ENCODE measurements at regions not wholly inside any gene's neighbourhood (a gene's known extent, or its start where the extent isn't known, plus 50 kb on each side); places are given as distances from the start of the nearest gene placed in this dataset.

DNA sequence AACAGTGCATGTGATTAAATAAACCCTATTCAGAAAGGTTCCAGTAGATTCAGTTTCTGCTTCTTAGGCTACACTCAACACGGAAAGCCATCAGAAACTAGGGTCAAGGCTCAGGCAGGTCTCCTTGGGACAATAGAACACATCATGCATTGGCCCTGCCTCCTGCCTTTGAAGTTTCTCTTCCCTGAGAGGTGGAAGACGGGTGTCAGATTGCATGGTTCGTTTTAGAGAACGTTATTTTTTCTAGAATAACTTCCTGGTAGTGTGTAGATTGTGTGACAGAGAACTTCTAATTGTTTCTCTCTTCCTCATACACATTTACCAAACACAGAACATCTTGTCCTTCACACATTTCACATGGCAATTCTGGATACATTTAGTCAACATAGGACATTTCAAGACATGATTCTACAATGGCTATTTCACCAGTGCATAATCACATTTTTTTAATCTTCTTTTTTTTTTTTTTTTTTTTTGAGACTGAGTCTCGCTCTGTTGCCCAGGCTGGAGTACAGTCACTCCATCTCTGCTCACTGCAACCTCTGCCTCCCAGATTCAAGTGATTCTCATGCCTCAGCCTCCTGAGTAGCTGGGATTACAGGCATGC, 106.6 kb upstream of the AMN1 start:
- TF ChIP-seq, protein P1, sequence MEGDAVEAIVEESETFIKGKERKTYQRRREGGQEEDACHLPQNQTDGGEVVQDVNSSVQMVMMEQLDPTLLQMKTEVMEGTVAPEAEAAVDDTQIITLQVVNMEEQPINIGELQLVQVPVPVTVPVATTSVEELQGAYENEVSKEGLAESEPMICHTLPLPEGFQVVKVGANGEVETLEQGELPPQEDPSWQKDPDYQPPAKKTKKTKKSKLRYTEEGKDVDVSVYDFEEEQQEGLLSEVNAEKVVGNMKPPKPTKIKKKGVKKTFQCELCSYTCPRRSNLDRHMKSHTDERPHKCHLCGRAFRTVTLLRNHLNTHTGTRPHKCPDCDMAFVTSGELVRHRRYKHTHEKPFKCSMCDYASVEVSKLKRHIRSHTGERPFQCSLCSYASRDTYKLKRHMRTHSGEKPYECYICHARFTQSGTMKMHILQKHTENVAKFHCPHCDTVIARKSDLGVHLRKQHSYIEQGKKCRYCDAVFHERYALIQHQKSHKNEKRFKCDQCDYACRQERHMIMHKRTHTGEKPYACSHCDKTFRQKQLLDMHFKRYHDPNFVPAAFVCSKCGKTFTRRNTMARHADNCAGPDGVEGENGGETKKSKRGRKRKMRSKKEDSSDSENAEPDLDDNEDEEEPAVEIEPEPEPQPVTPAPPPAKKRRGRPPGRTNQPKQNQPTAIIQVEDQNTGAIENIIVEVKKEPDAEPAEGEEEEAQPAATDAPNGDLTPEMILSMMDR (conservative IDR thresholded peaks at IDR 0.05; ENCODE audit: low read depth, low read length) = no peak
- TF ChIP-seq EZH2 (IDR thresholded peaks at IDR 0.05; ENCODE audit: borderline replicate concordance, low read depth, low read length, poor library complexity, severe bottlenecking) = no peak
